ENCODE measurements at regions not wholly inside any gene's neighbourhood (a gene's known extent, or its start where the extent isn't known, plus 50 kb on each side); places are given as distances from the start of the nearest gene placed in this dataset.

- H3K36me3 ChIP-seq: no peaks in the 10 kb centered on the region
- intact Hi-C loops (cut with DNase I): no loop called here
- no peaks in the 10 kb centered on the region for H3K4me1 ChIP-seq
- 37 to 44% methylated on average over 1 of the region's 1 CpG for WGBS, 2 donors
- H3K27ac ChIP-seq: no peak overlapping the region
- FAIRE-seq (no peak), ATAC-seq (no peak), DNase-seq (no peak)
- H3K4me3 ChIP-seq: no peak overlapping the region
- no peaks in the 10 kb centered on the region for H3K27me3 ChIP-seq
- no peak for TF ChIP-seq CTCF (IDR thresholded peaks at IDR 0.05)
- no peaks in the 10 kb centered on the region for H3K9me3 ChIP-seq
Observed at GRCh38 chr1:82268826-82269225, 468.1 kb downstream of the ADGRL2 start.

GRCh38 chr1:82266351-82266750, 465.6 kb downstream of the ADGRL2 start:
- TF ChIP-seq CTCF (IDR thresholded peaks at IDR 0.05): no peak
- Histone ChIP-seq H3K27me3 (no peaks in the 10 kb centered on the region), H3K36me3 (no peaks in the 10 kb centered on the region), H3K9me3 (no peaks in the 10 kb centered on the region), H3K4me1 (no peaks in the 10 kb centered on the region), H3K27ac (no peak overlapping the region), H3K4me3 (no peak overlapping the region)
- 45 to 52% methylated on average over 1 of the region's 1 CpG for WGBS, 2 donors
- no peak for FAIRE-seq
- no peak for DNase-seq
- no peak for ATAC-seq
- intact Hi-C loops (cut with DNase I): no loop called here

GRCh38 chr1:82265436-82265835, 464.7 kb downstream of the ADGRL2 start:
- intact Hi-C loops (cut with DNase I): no loop called here
- no peak for TF ChIP-seq CTCF (IDR thresholded peaks at IDR 0.05)
- Histone ChIP-seq H3K9me3 (no peaks in the 10 kb centered on the region), H3K27ac (no peak overlapping the region), H3K27me3 (no peaks in the 10 kb centered on the region), H3K36me3 (no peaks in the 10 kb centered on the region), H3K4me1 (no peaks in the 10 kb centered on the region), H3K4me3 (no peak overlapping the region)
- no peak for DNase-seq
- 67 to 72% methylated on average over 5 of the region's 5 CpGs for WGBS, 2 donors
- no peak for FAIRE-seq
- ATAC-seq: no peak

- H3K4me3 ChIP-seq: no peak overlapping the region
- ATAC-seq: no peak
- no peak for DNase-seq
- no peaks in the 10 kb centered on the region for H3K36me3 ChIP-seq
- H3K4me1 ChIP-seq: no peaks in the 10 kb centered on the region
- intact Hi-C loops (cut with DNase I): no loop called here
- WGBS, 2 donors: 86 to 90% methylated on average over 3 of the region's 3 CpGs
- no peaks in the 10 kb centered on the region for H3K9me3 ChIP-seq
- TF ChIP-seq CTCF (IDR thresholded peaks at IDR 0.05): no peak
- no peaks in the 10 kb centered on the region for H3K27me3 ChIP-seq
- no peak for FAIRE-seq
- H3K27ac ChIP-seq: no peak overlapping the region
Observed at GRCh38 chr1:82264802-82265201, 464.1 kb downstream of the ADGRL2 start.

GRCh38 chr1:82263396-82263795, 462.7 kb downstream of the ADGRL2 start:
- intact Hi-C loops (cut with DNase I): no loop called here
- H3K9me3 ChIP-seq: no peaks in the 10 kb centered on the region
- no peaks in the 10 kb centered on the region for H3K4me1 ChIP-seq
- no peak for TF ChIP-seq CTCF (IDR thresholded peaks at IDR 0.05)
- DNase-seq (no peak), FAIRE-seq (no peak), ATAC-seq (no peak)
- WGBS, 2 donors: 58 to 65% methylated on average over 1 of the region's 1 CpG
- H3K36me3 ChIP-seq: no peaks in the 10 kb centered on the region
- H3K27me3 ChIP-seq: no peaks in the 10 kb centered on the region
- no peak overlapping the region for H3K27ac ChIP-seq
- H3K4me3 ChIP-seq: no peak overlapping the region

Data from pancreas (tissue), 10 donors.